GM10248 (cell line): ENCODE measurements at regions not wholly inside any gene's neighbourhood (a gene's known extent, or its start where the extent isn't known, plus 50 kb on each side); places are given as distances from the start of the nearest gene placed in this dataset.
"Not testable (repeated sequence)": the region's sequence is repeated elsewhere in the genome, so short reads cannot be mapped to it uniquely, and the experiment has no call there.

Source experiments
- CTCF ChIA-PET: fragments of 300-600 bp; sonication (Branson Sonifier 250); formaldehyde crosslinking; extraction: SDS; loops from one replicate; lab custom pipeline; 2021; ENCODE audit warnings: antibody characterized with exemption; lab: Yijun Ruan, JAX
- POLR2A ChIA-PET: fragments of 350-650 bp; sonication (Branson Sonifier 250); formaldehyde crosslinking; extraction: SDS; loops from one replicate; lab custom pipeline; 2020; ENCODE audit warnings: antibody characterized with exemption; lab: Yijun Ruan, JAX
- DNase-seq: peaks from one replicate; pipeline ENCODE4 v3.0.0; 2012; ENCODE audit errors: extremely low spot score
- TF ChIP-seq, protein P1 (sequence below): IDR thresholded peaks from 2 replicates; pipeline ENCODE4 v1.5.1; 2012; ENCODE audit warnings: mild to moderate bottlenecking, low read depth; ENCODE audit errors: extremely low read depth, missing control alignments, control extremely low read depth

DNA sequence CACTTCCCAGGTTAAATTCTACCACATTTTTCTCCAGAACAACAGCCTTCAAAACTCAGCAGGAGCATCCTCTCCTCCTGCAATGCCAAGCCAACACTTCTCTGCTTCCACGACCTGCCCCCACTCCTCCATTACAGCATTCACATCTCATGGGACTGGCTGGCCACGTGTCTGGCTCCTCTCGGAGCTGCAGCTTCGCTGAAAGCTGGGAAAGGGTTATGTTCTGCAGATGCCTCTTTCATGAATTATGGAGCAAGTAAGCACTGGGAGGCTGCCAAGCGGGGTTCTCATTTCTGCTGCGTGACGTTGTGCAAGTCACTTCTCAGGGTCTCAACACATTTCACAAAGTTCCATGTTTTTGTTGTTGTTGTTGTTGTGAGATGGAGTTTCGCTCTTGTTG lies 142.2 kb upstream of the RFLNA start:
- DNase-seq, result no peak
- ChIA-PET CTCF (interaction anchor here (1.2 kb wide), 1 partner anchor 9 kb away, joined by 3 read pairs; no protein-coding TSS in a partner anchor), POLR2A (no interaction called here)
- TF ChIP-seq, protein P1, sequence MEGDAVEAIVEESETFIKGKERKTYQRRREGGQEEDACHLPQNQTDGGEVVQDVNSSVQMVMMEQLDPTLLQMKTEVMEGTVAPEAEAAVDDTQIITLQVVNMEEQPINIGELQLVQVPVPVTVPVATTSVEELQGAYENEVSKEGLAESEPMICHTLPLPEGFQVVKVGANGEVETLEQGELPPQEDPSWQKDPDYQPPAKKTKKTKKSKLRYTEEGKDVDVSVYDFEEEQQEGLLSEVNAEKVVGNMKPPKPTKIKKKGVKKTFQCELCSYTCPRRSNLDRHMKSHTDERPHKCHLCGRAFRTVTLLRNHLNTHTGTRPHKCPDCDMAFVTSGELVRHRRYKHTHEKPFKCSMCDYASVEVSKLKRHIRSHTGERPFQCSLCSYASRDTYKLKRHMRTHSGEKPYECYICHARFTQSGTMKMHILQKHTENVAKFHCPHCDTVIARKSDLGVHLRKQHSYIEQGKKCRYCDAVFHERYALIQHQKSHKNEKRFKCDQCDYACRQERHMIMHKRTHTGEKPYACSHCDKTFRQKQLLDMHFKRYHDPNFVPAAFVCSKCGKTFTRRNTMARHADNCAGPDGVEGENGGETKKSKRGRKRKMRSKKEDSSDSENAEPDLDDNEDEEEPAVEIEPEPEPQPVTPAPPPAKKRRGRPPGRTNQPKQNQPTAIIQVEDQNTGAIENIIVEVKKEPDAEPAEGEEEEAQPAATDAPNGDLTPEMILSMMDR, result no peak

DNA sequence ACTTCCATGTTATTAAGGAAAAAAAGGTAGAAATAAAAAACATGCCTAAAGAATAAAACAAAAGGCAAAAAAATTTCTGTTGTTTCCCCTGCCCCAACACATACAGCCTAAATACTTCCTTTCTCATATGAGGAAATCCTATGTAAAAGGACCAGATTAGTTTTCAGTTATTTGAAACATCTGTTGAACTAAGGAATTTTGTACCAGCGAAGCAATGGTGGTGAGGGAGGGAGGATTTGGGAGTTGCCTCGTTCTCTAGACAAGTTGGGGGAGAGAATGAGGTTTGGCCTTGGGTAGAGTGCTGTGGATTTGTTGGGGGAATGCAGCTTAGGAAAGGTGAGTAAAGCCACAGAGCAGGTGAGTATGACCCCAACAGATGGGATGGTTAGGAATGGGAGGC lies 141.5 kb upstream of the RFLNA start:
- TF ChIP-seq, protein P1, result no peak
- DNase-seq, result no peak
- ChIA-PET POLR2A (no interaction called here), CTCF (no interaction called here)

DNA sequence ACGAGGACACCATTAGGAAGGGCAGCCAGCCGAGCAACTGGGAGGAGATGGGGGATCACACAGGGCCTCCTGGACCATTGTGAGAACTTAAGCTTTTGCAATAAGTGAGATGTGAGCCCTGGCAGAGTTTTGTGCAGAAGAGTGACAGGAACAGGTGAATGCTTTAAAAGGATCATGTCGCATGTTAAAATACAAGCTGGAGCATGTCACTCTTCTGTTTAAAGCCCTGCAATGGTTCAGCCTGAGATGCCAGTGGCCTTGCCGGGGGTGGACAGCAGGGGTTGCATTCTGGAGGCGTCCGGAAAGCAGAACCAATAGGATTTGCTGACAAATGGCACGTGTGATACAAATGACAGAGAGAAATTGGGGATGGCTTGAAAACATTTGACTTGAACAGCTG lies 137.5 kb upstream of the RFLNA start:
- TF ChIP-seq, protein P1, result no peak
- ChIA-PET POLR2A (interaction anchor here (1.1 kb wide), 1 partner anchor 10 kb away, joined by 3 read pairs; no protein-coding TSS in a partner anchor), CTCF (interaction anchor here (1.7 kb wide), 1 partner anchor 10 kb away, joined by 5 read pairs; no protein-coding TSS in a partner anchor)
- no peak for DNase-seq

DNA sequence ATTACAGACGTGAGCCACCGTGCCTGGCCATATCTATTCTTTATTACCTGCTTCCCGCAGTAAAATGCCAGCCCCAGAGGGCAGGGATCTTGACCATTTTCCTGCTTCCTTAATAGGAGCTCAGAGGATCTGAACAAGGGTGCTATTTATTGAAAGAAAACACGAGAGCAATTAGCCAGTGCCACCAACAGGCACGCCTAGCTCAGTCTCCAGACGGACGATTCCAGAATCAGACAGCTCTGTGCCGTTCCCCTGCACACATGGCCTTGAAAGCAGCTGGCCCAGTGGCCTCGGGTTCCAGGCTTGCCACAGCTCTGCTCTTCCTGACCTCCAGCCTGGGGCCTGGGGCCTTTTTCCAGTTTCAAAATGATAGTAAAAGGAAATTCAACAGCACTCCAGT lies 135.2 kb upstream of the RFLNA start:
- DNase-seq, result no peak
- TF ChIP-seq, protein P1, result no peak
- ChIA-PET CTCF (interaction anchor here (1.2 kb wide), 1 partner anchor 254 kb away, joined by 3 read pairs; no protein-coding TSS in a partner anchor), POLR2A (no interaction called here)

DNA sequence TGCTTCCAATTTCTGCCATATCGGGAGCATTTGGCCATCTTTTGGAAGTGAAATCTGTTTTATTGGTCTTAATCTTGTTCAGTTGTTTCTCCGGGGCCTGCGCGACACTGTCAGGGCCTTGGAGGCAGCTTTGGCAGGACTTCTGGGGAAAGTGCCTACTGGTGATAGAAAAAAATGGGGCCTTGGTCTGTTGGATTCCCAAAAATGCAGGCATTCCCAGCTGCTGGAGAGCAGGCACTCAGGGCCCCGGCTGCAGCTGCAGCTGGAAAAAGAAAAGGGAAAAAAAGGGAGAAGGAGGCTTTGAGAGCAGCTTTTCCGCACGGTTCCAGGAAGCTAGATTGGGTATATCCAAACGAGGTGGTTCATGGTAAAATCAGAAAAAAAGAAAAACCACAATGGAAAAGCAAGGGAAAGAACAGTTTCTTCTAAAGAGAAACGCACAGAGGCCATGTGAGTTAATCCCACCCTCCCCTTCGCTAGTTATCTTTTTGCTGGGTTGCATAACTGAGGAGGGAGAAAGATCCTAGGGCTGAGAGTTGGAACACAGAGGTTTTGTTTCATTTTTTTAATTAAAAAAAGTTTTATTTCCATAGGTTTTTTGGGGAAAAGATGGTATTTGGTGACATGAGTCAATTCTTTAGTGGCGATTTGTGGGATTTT lies 134.7 kb upstream of the RFLNA start:
- DNase-seq, result no peak
- CTCF ChIA-PET, result no interaction called here
- POLR2A ChIA-PET, result no interaction called here
- TF ChIP-seq, protein P1, result no peak

DNA sequence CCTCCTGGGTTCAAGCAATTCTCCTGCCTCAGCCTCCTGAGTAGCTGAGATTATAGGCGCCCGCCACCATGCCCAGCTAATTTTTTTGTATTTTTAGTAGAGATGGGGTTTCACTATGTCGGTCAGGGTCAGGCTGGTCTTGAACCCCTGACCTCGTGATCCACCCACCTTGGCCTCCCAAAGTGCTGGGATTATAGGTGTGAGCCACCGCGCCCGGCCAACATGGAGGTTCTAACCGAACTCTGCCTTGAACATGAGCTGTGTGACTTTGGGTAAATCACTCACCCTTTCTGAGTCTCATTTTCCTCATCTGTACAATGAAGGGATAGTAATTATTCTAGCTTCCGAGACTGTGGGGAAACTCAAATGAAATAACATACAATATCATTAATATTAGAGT lies 133.5 kb upstream of the RFLNA start:
- DNase-seq, CTCF ChIA-PET, POLR2A ChIA-PET: not testable (repeated sequence)
